ENCODE measurements at regions not wholly inside any gene's neighbourhood (a gene's known extent, or its start where the extent isn't known, plus 50 kb on each side); places are given as distances from the start of the nearest gene placed in this dataset.

DNA sequence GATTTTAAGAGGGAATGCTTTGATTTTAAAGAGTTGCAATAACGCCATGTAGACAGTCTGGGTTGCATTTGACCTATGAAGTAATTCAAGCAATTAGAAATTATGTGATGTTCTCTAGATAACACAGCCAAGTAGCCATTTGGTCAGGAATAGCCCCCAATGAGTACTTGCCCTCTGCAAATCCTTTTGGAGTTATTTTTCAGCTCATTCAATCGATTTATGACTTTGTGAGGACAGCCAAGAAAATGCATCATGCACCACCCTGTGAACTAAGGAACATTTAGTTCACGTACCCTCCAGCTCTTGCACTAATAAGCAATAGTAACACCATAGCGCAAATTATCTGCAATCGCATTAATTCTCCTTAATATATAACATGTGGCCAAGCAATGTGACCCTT is 552.6 kb upstream of the INTU start:
- TF ChIP-seq CTCF (IDR thresholded peaks at IDR 0.05 in 4 of 5, conservative IDR thresholded peaks at IDR 0.05 in 1 of 5) (no peak), POLR2A (IDR thresholded peaks at IDR 0.05) (no peak)
